Gastrocnemius medialis (tissue), 4 donors: ENCODE measurements at regions not wholly inside any gene's neighbourhood (a gene's known extent, or its start where the extent isn't known, plus 50 kb on each side); places are given as distances from the start of the nearest gene placed in this dataset.

ENCODE experiments used
- POLR2A ChIP-seq, 2 donors: fragments of 450-650 bp; IDR thresholded peaks; one replicate each; pipeline ENCODE4 v1.6.1; 2017; ENCODE audit warnings: antibody characterized with exemption in 2 of 2, mild to moderate bottlenecking in 2 of 2, moderate library complexity in 2 of 2
- TF ChIP-seq, protein P1 (sequence below), 5 experiments: fragments of 450-650 bp in 3 of 5; fragments of 200-600 bp in 2 of 5; sonication (generic) in 2 of 5; IDR thresholded peaks in 4 of 5; conservative IDR thresholded peaks in 1 of 5; 1 replicate in 4 of 5; 2 replicates in 1 of 5; pipeline ENCODE4 v1.5.1; 2016 to 2019; ENCODE audit warnings: antibody characterized with exemption in 5 of 5, mild to moderate bottlenecking in 3 of 5, moderate library complexity in 3 of 5

DNA sequence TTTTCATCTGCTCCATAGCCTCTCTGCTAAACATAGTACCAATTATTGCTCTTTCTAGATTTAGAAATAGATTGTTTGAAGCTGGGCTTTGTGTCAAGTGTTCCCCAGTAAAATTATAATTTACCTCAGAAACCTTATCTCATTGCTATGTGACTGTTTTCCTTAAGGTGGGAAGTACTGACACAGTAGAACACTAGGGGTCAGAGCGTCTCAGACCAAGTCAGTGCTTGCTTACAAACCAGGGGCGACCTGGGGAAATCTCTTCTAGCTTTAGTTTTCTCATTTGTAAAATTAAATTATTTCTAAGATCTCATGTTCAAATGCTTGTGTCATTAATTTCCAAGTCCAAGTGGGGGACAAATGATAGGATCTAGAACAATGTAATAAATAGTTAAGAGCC lies 360.4 kb downstream of the RAPGEF2 start:
- TF ChIP-seq, protein P1, sequence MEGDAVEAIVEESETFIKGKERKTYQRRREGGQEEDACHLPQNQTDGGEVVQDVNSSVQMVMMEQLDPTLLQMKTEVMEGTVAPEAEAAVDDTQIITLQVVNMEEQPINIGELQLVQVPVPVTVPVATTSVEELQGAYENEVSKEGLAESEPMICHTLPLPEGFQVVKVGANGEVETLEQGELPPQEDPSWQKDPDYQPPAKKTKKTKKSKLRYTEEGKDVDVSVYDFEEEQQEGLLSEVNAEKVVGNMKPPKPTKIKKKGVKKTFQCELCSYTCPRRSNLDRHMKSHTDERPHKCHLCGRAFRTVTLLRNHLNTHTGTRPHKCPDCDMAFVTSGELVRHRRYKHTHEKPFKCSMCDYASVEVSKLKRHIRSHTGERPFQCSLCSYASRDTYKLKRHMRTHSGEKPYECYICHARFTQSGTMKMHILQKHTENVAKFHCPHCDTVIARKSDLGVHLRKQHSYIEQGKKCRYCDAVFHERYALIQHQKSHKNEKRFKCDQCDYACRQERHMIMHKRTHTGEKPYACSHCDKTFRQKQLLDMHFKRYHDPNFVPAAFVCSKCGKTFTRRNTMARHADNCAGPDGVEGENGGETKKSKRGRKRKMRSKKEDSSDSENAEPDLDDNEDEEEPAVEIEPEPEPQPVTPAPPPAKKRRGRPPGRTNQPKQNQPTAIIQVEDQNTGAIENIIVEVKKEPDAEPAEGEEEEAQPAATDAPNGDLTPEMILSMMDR (IDR thresholded peaks at IDR 0.05 in 4 of 5, conservative IDR thresholded peaks at IDR 0.05 in 1 of 5), result no peak
- TF ChIP-seq POLR2A (IDR thresholded peaks at IDR 0.05), result no peak
